HepG2 (cell line): ENCODE measurements at regions not wholly inside any gene's neighbourhood (a gene's known extent, or its start where the extent isn't known, plus 50 kb on each side); places are given as distances from the start of the nearest gene placed in this dataset.
"Not testable (repeated sequence)": the region's sequence is repeated elsewhere in the genome, so short reads cannot be mapped to it uniquely, and the experiment has no call there.

Experiments used
- EP300 ChIP-seq, 3 experiments: sonication (generic) in 1 of 3; formaldehyde crosslinking in 1 of 3; IDR thresholded peaks; 2 replicates each; pipeline versions ENCODE4 v1.5.1 to v1.6.1; 2011 to 2020; ENCODE audit warnings: low read depth in 2 of 3, low read length in 2 of 3, borderline replicate concordance in 1 of 3, improper control_type of control experiment in 1 of 3, mild to moderate bottlenecking in 1 of 3, missing genetic modification reagents in 1 of 3, moderate library complexity in 1 of 3
- EZH2 ChIP-seq: conservative IDR thresholded peaks from 2 replicates; pipeline ENCODE4 v1.6.1; 2012; ENCODE audit warnings: mild to moderate bottlenecking, low read depth, low read length, moderate library complexity
- HIVEP1 ChIP-seq: sonication (generic); formaldehyde crosslinking; IDR thresholded peaks from 2 replicates; pipeline ENCODE4 v1.4.0; 2020; ENCODE audit warnings: mild to moderate bottlenecking, missing genetic modification reagents
- MAZ ChIP-seq, 2 experiments: sonication (generic) in 1 of 2; formaldehyde crosslinking in 1 of 2; IDR thresholded peaks; 2 replicates each; pipeline versions ENCODE4 v1.5.0 to v1.6.1; 2012 to 2020; ENCODE audit warnings: low read depth in 2 of 2, mild to moderate bottlenecking in 2 of 2, borderline replicate concordance in 1 of 2, improper control_type of control experiment in 1 of 2, low read length in 1 of 2, missing genetic modification reagents in 1 of 2, moderate library complexity in 1 of 2
- NONO ChIP-seq, 2 experiments: fragments of 450-650 bp in 1 of 2; sonication (generic) in 1 of 2; formaldehyde crosslinking in 1 of 2; IDR thresholded peaks in 1 of 2; conservative IDR thresholded peaks in 1 of 2; 2 replicates each; pipeline versions ENCODE4 v1.6.1 to v1.8.0; 2017 to 2022; ENCODE audit warnings: mild to moderate bottlenecking in 1 of 2, missing genetic modification reagents in 1 of 2, moderate library complexity in 1 of 2
- TF ChIP-seq, protein P1 (sequence below): sonication (generic); formaldehyde crosslinking; IDR thresholded peaks from 2 replicates; pipeline ENCODE4 v1.8.0; 2022; ENCODE audit warnings: mild to moderate bottlenecking, missing genetic modification reagents, moderate library complexity
- TF ChIP-seq, protein P2 (sequence below): sonication (generic); formaldehyde crosslinking; IDR thresholded peaks from 2 replicates; pipeline ENCODE4 v1.4.0; 2020; ENCODE audit warnings: missing genetic modification reagents
- TF ChIP-seq, protein P3 (sequence below): sonication (generic); formaldehyde crosslinking; IDR thresholded peaks from 2 replicates; pipeline ENCODE4 v1.5.0; 2020; ENCODE audit warnings: mild to moderate bottlenecking, missing genetic modification reagents, moderate library complexity

DNA sequence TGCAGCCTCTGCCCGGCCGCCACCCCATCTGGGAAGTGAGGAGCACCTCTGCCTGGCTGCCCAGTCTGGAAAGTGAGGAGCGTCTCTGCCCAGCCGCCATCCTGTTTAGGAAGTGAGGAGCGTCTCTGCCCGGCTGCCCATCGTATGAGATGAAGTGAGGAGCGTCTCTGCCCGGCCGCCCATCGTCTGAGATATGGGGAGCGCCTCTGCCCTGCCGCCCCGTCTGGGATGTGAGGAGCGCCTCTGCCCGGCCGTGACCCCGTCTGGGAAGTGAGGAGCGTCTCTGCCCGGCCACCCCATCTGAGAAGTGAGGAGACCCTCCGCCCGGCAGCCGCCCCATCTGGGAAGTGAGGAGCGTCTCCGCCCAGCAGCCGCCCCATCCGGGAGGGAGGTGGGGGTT is 1069.5 kb upstream of the EPHA6 start:
- TF ChIP-seq EP300 (IDR thresholded peaks at IDR 0.05; ENCODE audit: low read depth in 2 of 2, low read length in 2 of 2); EP300 (CRISPR knock-in tag; IDR thresholded peaks at IDR 0.05; ENCODE audit: borderline replicate concordance); EZH2; MAZ (IDR thresholded peaks at IDR 0.05; ENCODE audit: borderline replicate concordance, low read depth, low read length); MAZ (CRISPR knock-in tag; IDR thresholded peaks at IDR 0.05; ENCODE audit: low read depth); HIVEP1; NONO (IDR thresholded peaks at IDR 0.05); NONO (CRISPR knock-in tag; conservative IDR thresholded peaks at IDR 0.05): not testable (repeated sequence)
- TF ChIP-seq, protein P1, sequence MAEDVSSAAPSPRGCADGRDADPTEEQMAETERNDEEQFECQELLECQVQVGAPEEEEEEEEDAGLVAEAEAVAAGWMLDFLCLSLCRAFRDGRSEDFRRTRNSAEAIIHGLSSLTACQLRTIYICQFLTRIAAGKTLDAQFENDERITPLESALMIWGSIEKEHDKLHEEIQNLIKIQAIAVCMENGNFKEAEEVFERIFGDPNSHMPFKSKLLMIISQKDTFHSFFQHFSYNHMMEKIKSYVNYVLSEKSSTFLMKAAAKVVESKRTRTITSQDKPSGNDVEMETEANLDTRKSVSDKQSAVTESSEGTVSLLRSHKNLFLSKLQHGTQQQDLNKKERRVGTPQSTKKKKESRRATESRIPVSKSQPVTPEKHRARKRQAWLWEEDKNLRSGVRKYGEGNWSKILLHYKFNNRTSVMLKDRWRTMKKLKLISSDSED (CRISPR knock-in tag) = not testable (repeated sequence)
- TF ChIP-seq, protein P2, sequence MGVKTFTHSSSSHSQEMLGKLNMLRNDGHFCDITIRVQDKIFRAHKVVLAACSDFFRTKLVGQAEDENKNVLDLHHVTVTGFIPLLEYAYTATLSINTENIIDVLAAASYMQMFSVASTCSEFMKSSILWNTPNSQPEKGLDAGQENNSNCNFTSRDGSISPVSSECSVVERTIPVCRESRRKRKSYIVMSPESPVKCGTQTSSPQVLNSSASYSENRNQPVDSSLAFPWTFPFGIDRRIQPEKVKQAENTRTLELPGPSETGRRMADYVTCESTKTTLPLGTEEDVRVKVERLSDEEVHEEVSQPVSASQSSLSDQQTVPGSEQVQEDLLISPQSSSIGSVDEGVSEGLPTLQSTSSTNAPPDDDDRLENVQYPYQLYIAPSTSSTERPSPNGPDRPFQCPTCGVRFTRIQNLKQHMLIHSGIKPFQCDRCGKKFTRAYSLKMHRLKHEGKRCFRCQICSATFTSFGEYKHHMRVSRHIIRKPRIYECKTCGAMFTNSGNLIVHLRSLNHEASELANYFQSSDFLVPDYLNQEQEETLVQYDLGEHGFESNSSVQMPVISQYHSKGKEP (CRISPR knock-in tag) = not testable (repeated sequence)
- TF ChIP-seq, protein P3, sequence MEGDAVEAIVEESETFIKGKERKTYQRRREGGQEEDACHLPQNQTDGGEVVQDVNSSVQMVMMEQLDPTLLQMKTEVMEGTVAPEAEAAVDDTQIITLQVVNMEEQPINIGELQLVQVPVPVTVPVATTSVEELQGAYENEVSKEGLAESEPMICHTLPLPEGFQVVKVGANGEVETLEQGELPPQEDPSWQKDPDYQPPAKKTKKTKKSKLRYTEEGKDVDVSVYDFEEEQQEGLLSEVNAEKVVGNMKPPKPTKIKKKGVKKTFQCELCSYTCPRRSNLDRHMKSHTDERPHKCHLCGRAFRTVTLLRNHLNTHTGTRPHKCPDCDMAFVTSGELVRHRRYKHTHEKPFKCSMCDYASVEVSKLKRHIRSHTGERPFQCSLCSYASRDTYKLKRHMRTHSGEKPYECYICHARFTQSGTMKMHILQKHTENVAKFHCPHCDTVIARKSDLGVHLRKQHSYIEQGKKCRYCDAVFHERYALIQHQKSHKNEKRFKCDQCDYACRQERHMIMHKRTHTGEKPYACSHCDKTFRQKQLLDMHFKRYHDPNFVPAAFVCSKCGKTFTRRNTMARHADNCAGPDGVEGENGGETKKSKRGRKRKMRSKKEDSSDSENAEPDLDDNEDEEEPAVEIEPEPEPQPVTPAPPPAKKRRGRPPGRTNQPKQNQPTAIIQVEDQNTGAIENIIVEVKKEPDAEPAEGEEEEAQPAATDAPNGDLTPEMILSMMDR = not testable (repeated sequence)
